ENCODE measurements at regions not wholly inside any gene's neighbourhood (a gene's known extent, or its start where the extent isn't known, plus 50 kb on each side); places are given as distances from the start of the nearest gene placed in this dataset.

- no TSS peak for BruUV-seq (replicated peaks)
- H3K27me3 ChIP-seq (ENCODE audit: control insufficient read depth in 2 of 2, insufficient read depth in 2 of 2, low read length in 2 of 2): no peaks in the 10 kb centered on the region
- ChIA-PET CTCF (interaction anchor here (1.4 kb wide), 1 partner anchor 147 kb away, joined by 4 read pairs; no protein-coding TSS in a partner anchor), POLR2A (no interaction called here)
- no peaks in the 10 kb centered on the region for H4K20me1 ChIP-seq (replicated peaks; ENCODE audit: control insufficient read depth, extremely low read depth, insufficient read depth, low read length)
- TF ChIP-seq FOS (IDR thresholded peaks at IDR 0.05; ENCODE audit: borderline replicate concordance, insufficient read depth, low read length): no peak
- no peak for TF ChIP-seq CTCF (IDR thresholded peaks at IDR 0.05; ENCODE audit: extremely low read depth in 1 of 2, insufficient read depth in 1 of 2, low read depth in 1 of 2, low read length in 2 of 2)
- DNase-seq (ENCODE audit: low read depth, low spot score) (no peak), FAIRE-seq (no peak)
- H3K4me2 ChIP-seq (ENCODE audit: insufficient read depth, low read length): no peak overlapping the region
- no peaks in the 10 kb centered on the region for H3K9me1 ChIP-seq (replicated peaks; ENCODE audit: control insufficient read depth, extremely low read depth, insufficient read depth, low read length)
- H3K9me3 ChIP-seq (replicated peaks; ENCODE audit: control insufficient read depth, insufficient read depth, low read length): no peaks in the 10 kb centered on the region
- dilution Hi-C loops (cut with MboI; ENCODE audit: extremely low pct_ligation_motif_present, low sequenced_read_pairs) (no loop called here), intact Hi-C loops (cut with micrococcal nuclease) (loop anchor here (5.0 kb wide), 1 partner anchor 146 kb away; no protein-coding TSS in a partner anchor)
- H3K9ac ChIP-seq (replicated peaks; ENCODE audit: extremely low read depth, insufficient read depth, low read length): no peak overlapping the region
- H3K27ac ChIP-seq (ENCODE audit: insufficient read depth, low read depth, low read length): no peak overlapping the region
- no peaks in the 10 kb centered on the region for H3K79me2 ChIP-seq (ENCODE audit: control insufficient read depth, insufficient read depth, low read length)
- H3K4me3 ChIP-seq (replicated peaks in 1 of 3; ENCODE audit: insufficient read depth in 1 of 3, low read depth in 1 of 3, low read length in 3 of 3): no peak overlapping the region
- no peaks in the 10 kb centered on the region for H3K36me3 ChIP-seq (ENCODE audit: control insufficient read depth in 2 of 2, extremely low read depth in 1 of 2, insufficient read depth in 2 of 2, low read length in 2 of 2)
- no peak overlapping the region for H2AFZ ChIP-seq (ENCODE audit: low read depth, low read length)
- H3K4me1 ChIP-seq (ENCODE audit: control insufficient read depth, extremely low read depth, insufficient read depth, low read length): no peaks in the 10 kb centered on the region
Measured at GRCh38 chr3:71857956-71858355, 73.0 kb upstream of the PROK2 start.

GRCh38 chr3:71854706-71855105 lies 69.8 kb upstream of the PROK2 start:
- no peaks in the 10 kb centered on the region for H3K36me3 ChIP-seq (ENCODE audit: control insufficient read depth in 2 of 2, extremely low read depth in 1 of 2, insufficient read depth in 2 of 2, low read length in 2 of 2)
- H2AFZ ChIP-seq (ENCODE audit: low read depth, low read length): no peak overlapping the region
- H3K4me1 ChIP-seq (ENCODE audit: control insufficient read depth, extremely low read depth, insufficient read depth, low read length): no peaks in the 10 kb centered on the region
- dilution Hi-C loops (cut with MboI; ENCODE audit: extremely low pct_ligation_motif_present, low sequenced_read_pairs): no loop called here
- intact Hi-C loops (cut with micrococcal nuclease): loop anchor here (5.0 kb wide), 1 partner anchor 142 kb away; no protein-coding TSS in a partner anchor
- ChIA-PET CTCF (no interaction called here), POLR2A (no interaction called here)
- H3K4me3 ChIP-seq (replicated peaks in 1 of 3; ENCODE audit: insufficient read depth in 1 of 3, low read depth in 1 of 3, low read length in 3 of 3): no peak overlapping the region
- no peak for TF ChIP-seq EZH2 (IDR thresholded peaks at IDR 0.05; ENCODE audit: borderline replicate concordance, low read depth, low read length, severe bottlenecking)
- no peak for TF ChIP-seq JUN (IDR thresholded peaks at IDR 0.05; ENCODE audit: borderline replicate concordance, insufficient read depth, insufficient read length, low read depth)
- TF ChIP-seq POLR2A (IDR thresholded peaks at IDR 0.05; ENCODE audit: low read depth, low read length): no peak
- TF ChIP-seq MAX (IDR thresholded peaks at IDR 0.05; ENCODE audit: insufficient read depth, insufficient read length): no peak
- no peak for TF ChIP-seq POLR2AphosphoS5 (IDR thresholded peaks at IDR 0.05; ENCODE audit: insufficient read depth, low read depth, low read length)
- TF ChIP-seq MYC (IDR thresholded peaks at IDR 0.05; ENCODE audit: low read depth, low read length): no peak
- TF ChIP-seq FOS (IDR thresholded peaks at IDR 0.05; ENCODE audit: borderline replicate concordance, insufficient read depth, low read length): no peak
- no peak for TF ChIP-seq GATA2 (IDR thresholded peaks at IDR 0.05; ENCODE audit: insufficient read depth, insufficient read length, low read depth, low read length)
- no peak for TF ChIP-seq CTCF (IDR thresholded peaks at IDR 0.05; ENCODE audit: extremely low read depth in 1 of 2, insufficient read depth in 1 of 2, low read depth in 1 of 2, low read length in 2 of 2)
- no peak for DNase-seq (ENCODE audit: low read depth, low spot score)
- no peaks in the 10 kb centered on the region for H3K79me2 ChIP-seq (ENCODE audit: control insufficient read depth, insufficient read depth, low read length)
- H4K20me1 ChIP-seq (replicated peaks; ENCODE audit: control insufficient read depth, extremely low read depth, insufficient read depth, low read length): no peaks in the 10 kb centered on the region
- H3K9me1 ChIP-seq (replicated peaks; ENCODE audit: control insufficient read depth, extremely low read depth, insufficient read depth, low read length): no peaks in the 10 kb centered on the region
- H3K4me2 ChIP-seq (ENCODE audit: insufficient read depth, low read length): no peak overlapping the region
- no peak for FAIRE-seq
- H3K27me3 ChIP-seq (ENCODE audit: control insufficient read depth in 2 of 2, insufficient read depth in 2 of 2, low read length in 2 of 2): no peaks in the 10 kb centered on the region
- no peak overlapping the region for H3K27ac ChIP-seq (ENCODE audit: insufficient read depth, low read depth, low read length)
- no peaks in the 10 kb centered on the region for H3K9me3 ChIP-seq (replicated peaks; ENCODE audit: control insufficient read depth, insufficient read depth, low read length)
- no peak overlapping the region for H3K9ac ChIP-seq (replicated peaks; ENCODE audit: extremely low read depth, insufficient read depth, low read length)
- no TSS peak for BruUV-seq (replicated peaks)

Measured in endothelial cell of umbilical vein (primary cell).